ENCODE measurements at regions not wholly inside any gene's neighbourhood (a gene's known extent, or its start where the extent isn't known, plus 50 kb on each side); places are given as distances from the start of the nearest gene placed in this dataset.

DNA sequence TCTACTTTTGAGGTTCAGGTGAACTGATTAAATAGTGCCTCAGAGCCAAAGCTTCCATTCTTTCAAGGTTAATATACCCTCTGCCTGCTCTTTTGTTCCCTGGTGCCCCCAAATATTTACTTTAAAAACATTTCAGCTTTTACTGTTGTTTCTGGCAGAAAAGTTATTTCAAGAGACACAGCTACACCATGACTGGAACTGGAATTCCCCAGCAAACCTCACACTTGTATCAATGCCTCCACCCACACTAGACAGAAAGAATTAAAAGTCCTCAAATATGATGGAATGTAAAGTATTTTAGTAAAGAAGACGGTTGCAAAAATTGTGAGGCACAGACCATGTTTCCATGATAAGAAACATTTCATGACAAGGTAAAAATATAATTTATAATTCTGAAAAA is 720.2 kb upstream of the TYRP1 start:
- Mint-ChIP-seq H3K9me3 (no peaks in the 10 kb centered on the region), H3K27ac (peak overlapping the region; percentile 69), H3K4me1 (peaks cover 13% of the 10 kb centered on the region), H3K36me3 (no peaks in the 10 kb centered on the region), H3K4me3 (no peak overlapping the region), H3K27me3 (ENCODE audit: low read depth) (no peaks in the 10 kb centered on the region)
- no peak for TF ChIP-seq CTCF (IDR thresholded peaks at IDR 0.05; ENCODE audit: unreplicated experiment)
- no peak for DNase-seq (ENCODE audit: low spot score in 2 of 2, unreplicated experiment in 2 of 2)

DNA sequence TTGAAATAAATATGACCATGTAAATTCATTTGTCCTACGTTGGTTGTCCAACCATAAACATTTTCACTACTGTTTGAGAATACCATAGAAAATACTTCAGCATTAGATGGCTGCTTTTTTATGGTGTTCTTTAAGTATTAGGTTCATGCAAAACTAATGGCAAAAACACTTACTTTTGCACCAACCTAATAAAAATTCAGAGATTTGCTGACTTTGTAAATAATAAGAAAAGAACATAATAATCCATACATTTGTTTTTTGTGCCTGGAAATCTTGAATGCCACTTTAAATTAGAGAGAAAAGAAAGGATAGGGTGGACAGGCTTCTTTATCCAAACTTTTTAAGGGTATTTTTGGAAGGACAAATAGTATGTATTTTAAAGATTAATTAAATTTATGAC is 719.7 kb upstream of the TYRP1 start:
- no peak for TF ChIP-seq CTCF (IDR thresholded peaks at IDR 0.05; ENCODE audit: unreplicated experiment)
- Mint-ChIP-seq H3K9me3 (no peaks in the 10 kb centered on the region), H3K27ac (no peak overlapping the region), H3K4me3 (no peak overlapping the region), H3K4me1 (peaks cover 15% of the 10 kb centered on the region), H3K36me3 (no peaks in the 10 kb centered on the region), H3K27me3 (ENCODE audit: low read depth) (no peaks in the 10 kb centered on the region)
- DNase-seq (ENCODE audit: low spot score in 2 of 2, unreplicated experiment in 2 of 2): no peak

DNA sequence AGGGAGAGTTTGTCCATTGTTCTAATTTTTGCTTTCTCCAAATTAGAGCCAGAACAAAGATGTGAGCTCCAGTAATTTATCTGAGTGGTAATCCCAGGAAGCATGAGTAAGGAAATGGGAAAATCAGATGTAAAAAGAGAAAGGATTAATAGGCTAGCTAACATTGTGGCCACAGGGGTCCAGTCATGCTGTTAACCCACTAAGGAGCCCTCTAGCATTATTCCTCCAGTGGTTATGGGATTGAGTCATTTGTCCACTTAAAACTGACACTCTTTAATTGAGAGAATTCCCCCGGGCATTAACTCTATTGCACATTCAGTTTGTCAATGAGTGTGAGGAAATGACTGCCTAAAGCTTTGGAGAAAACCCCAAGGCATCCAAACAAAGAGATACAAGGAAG is 700.3 kb upstream of the TYRP1 start:
- no peak for DNase-seq (ENCODE audit: low spot score in 2 of 2, unreplicated experiment in 2 of 2)
- Mint-ChIP-seq H3K9me3 (no peaks in the 10 kb centered on the region), H3K4me3 (no peak overlapping the region), H3K27ac (no peak overlapping the region), H3K36me3 (no peaks in the 10 kb centered on the region), H3K27me3 (ENCODE audit: low read depth) (no peaks in the 10 kb centered on the region), H3K4me1 (no peaks in the 10 kb centered on the region)
- no peak for TF ChIP-seq CTCF (IDR thresholded peaks at IDR 0.05; ENCODE audit: unreplicated experiment)

DNA sequence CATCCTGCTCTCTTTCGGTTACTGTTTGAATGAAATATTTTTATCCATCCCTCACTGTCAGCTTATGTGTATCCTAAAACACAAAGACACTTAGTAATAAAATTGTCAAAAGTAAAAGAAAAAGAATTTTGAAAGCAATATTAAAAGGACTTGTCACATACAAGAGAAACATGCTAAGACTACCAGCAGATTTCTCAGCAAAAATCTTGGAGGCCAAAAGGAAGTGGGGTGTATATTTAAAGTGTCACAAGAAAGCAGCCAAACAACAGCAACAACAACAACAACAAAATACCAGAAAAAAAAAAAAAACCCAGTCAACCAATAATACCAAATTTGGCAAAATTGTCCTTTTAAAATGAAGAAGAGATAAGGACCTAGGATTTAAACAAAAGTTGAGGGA is 678.7 kb upstream of the TYRP1 start:
- Mint-ChIP-seq H3K27me3 (ENCODE audit: low read depth) (no peaks in the 10 kb centered on the region), H3K4me1 (no peaks in the 10 kb centered on the region), H3K9me3 (peaks cover 58% of the 10 kb centered on the region), H3K4me3 (no peak overlapping the region), H3K36me3 (peaks cover 15% of the 10 kb centered on the region), H3K27ac (no peak overlapping the region)
- DNase-seq (ENCODE audit: low spot score in 2 of 2, unreplicated experiment in 2 of 2): no peak
- TF ChIP-seq CTCF (IDR thresholded peaks at IDR 0.05; ENCODE audit: unreplicated experiment): no peak

DNA sequence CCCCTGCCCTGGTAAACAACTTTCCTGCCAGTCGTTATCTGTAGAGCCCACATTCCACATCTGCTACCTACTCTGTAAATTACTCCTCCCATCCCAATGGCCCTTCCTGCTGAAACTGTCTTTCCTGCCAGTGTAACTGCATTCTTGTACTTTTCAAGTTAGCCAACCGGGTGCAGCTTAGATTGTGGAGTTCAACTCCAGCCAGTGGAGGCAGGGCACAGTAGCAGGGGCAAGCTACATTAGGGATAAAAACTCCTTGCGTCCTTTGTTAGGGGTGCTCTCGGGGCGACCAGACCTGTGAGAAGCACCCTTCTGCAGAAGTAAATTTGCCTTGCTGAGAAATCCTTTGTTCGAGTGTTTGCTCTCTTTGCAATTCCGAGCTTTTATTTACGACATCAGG is 639.0 kb upstream of the TYRP1 start:
- DNase-seq (ENCODE audit: low spot score in 2 of 2, unreplicated experiment in 2 of 2): no peak
- TF ChIP-seq CTCF (IDR thresholded peaks at IDR 0.05; ENCODE audit: unreplicated experiment): no peak
- H3K27ac Mint-ChIP-seq: no peak overlapping the region
- H3K4me1 Mint-ChIP-seq: no peaks in the 10 kb centered on the region
- H3K9me3 Mint-ChIP-seq: peaks cover 54% of the 10 kb centered on the region
- H3K36me3 Mint-ChIP-seq: peaks cover 7% of the 10 kb centered on the region
- no peak overlapping the region for H3K4me3 Mint-ChIP-seq
- H3K27me3 Mint-ChIP-seq (ENCODE audit: low read depth): no peaks in the 10 kb centered on the region

GRCh38 chr9:12056874-12057273 is 636.3 kb upstream of the TYRP1 start:
- Mint-ChIP-seq H3K4me3 (no peak overlapping the region), H3K4me1 (peaks cover 11% of the 10 kb centered on the region), H3K27me3 (ENCODE audit: low read depth) (no peaks in the 10 kb centered on the region), H3K27ac (no peak overlapping the region), H3K36me3 (peaks cover 7% of the 10 kb centered on the region), H3K9me3 (peaks cover 44% of the 10 kb centered on the region)
- TF ChIP-seq CTCF (IDR thresholded peaks at IDR 0.05; ENCODE audit: unreplicated experiment): no peak
- no peak for DNase-seq (ENCODE audit: low spot score in 2 of 2, unreplicated experiment in 2 of 2)
